ENCODE measurements at regions not wholly inside any gene's neighbourhood (a gene's known extent, or its start where the extent isn't known, plus 50 kb on each side); places are given as distances from the start of the nearest gene placed in this dataset.

GRCh38 chr21:38716942-38717341 is 88.8 kb upstream of the ETS2 start:
- Histone ChIP-seq H3K4me2 (ENCODE audit: low read length) (no peak overlapping the region), H3K4me1 (ENCODE audit: control insufficient read depth, low read length) (no peaks in the 10 kb centered on the region), H3K4me3 (ENCODE audit: low read length) (no peak overlapping the region), H3K9me2 (replicated peaks; ENCODE audit: control insufficient read depth, low read length) (no peaks in the 10 kb centered on the region), H3K27ac (ENCODE audit: low read depth, low read length) (no peak overlapping the region), H3K9me3 (ENCODE audit: control insufficient read depth, insufficient read depth, low read length) (no peaks in the 10 kb centered on the region), H3K27me3 (ENCODE audit: control insufficient read depth, low read length) (peaks cover 13% of the 10 kb centered on the region), H4K20me1 (ENCODE audit: control insufficient read depth, insufficient read depth, low read depth, low read length) (no peaks in the 10 kb centered on the region), H3F3A (ENCODE audit: control insufficient read depth, insufficient read depth) (no peaks in the 10 kb centered on the region), H3K36me3 (ENCODE audit: control insufficient read depth, low read length) (no peaks in the 10 kb centered on the region), H3K79me2 (ENCODE audit: control insufficient read depth, low read length) (no peaks in the 10 kb centered on the region)
- TF ChIP-seq EZH2phosphoT487 (IDR thresholded peaks at IDR 0.05; ENCODE audit: borderline replicate concordance, low read length): no peak
- no peak for TF ChIP-seq CTCF (IDR thresholded peaks at IDR 0.05; ENCODE audit: low read depth, low read length, poor library complexity, severe bottlenecking)

- H3K4me2 ChIP-seq (ENCODE audit: low read length): no peak overlapping the region
- peaks cover 9% of the 10 kb centered on the region for H3K27me3 ChIP-seq (ENCODE audit: control insufficient read depth, low read length)
- no peaks in the 10 kb centered on the region for H3K36me3 ChIP-seq (ENCODE audit: control insufficient read depth, low read length)
- no peaks in the 10 kb centered on the region for H4K20me1 ChIP-seq (ENCODE audit: control insufficient read depth, insufficient read depth, low read depth, low read length)
- H3K27ac ChIP-seq (ENCODE audit: low read depth, low read length): no peak overlapping the region
- H3K4me1 ChIP-seq (ENCODE audit: control insufficient read depth, low read length): no peaks in the 10 kb centered on the region
- no peaks in the 10 kb centered on the region for H3F3A ChIP-seq (ENCODE audit: control insufficient read depth, insufficient read depth)
- H3K9me2 ChIP-seq (replicated peaks; ENCODE audit: control insufficient read depth, low read length): no peaks in the 10 kb centered on the region
- no peaks in the 10 kb centered on the region for H3K79me2 ChIP-seq (ENCODE audit: control insufficient read depth, low read length)
- H3K4me3 ChIP-seq (ENCODE audit: low read length): no peak overlapping the region
- TF ChIP-seq CTCF (IDR thresholded peaks at IDR 0.05; ENCODE audit: low read depth, low read length, poor library complexity, severe bottlenecking): no peak
- TF ChIP-seq EZH2phosphoT487 (IDR thresholded peaks at IDR 0.05; ENCODE audit: borderline replicate concordance, low read length): no peak
- H3K9me3 ChIP-seq (ENCODE audit: control insufficient read depth, insufficient read depth, low read length): no peaks in the 10 kb centered on the region
These were observed 87.2 kb upstream of the ETS2 start for GRCh38 chr21:38718481-38718880.

GRCh38 chr21:38720074-38720473 is 85.7 kb upstream of the ETS2 start:
- Histone ChIP-seq H3K4me1 (ENCODE audit: control insufficient read depth, low read length) (no peaks in the 10 kb centered on the region), H3K36me3 (ENCODE audit: control insufficient read depth, low read length) (no peaks in the 10 kb centered on the region), H3K9me2 (replicated peaks; ENCODE audit: control insufficient read depth, low read length) (no peaks in the 10 kb centered on the region), H3K27me3 (ENCODE audit: control insufficient read depth, low read length) (peaks cover under 1% of the 10 kb centered on the region; the same call in 1 of the 2 replicates), H3K27ac (ENCODE audit: low read depth, low read length) (no peak overlapping the region), H3K4me2 (ENCODE audit: low read length) (no peak overlapping the region), H3K79me2 (ENCODE audit: control insufficient read depth, low read length) (no peaks in the 10 kb centered on the region), H3K4me3 (ENCODE audit: low read length) (no peak overlapping the region), H4K20me1 (ENCODE audit: control insufficient read depth, insufficient read depth, low read depth, low read length) (no peaks in the 10 kb centered on the region), H3F3A (ENCODE audit: control insufficient read depth, insufficient read depth) (no peaks in the 10 kb centered on the region), H3K9me3 (ENCODE audit: control insufficient read depth, insufficient read depth, low read length) (peaks cover 4% of the 10 kb centered on the region)
- TF ChIP-seq CTCF (IDR thresholded peaks at IDR 0.05; ENCODE audit: low read depth, low read length, poor library complexity, severe bottlenecking): no peak

GRCh38 chr21:38721055-38721454 is 84.7 kb upstream of the ETS2 start:
- no peaks in the 10 kb centered on the region for H3K36me3 ChIP-seq (ENCODE audit: control insufficient read depth, low read length)
- no peaks in the 10 kb centered on the region for H3K79me2 ChIP-seq (ENCODE audit: control insufficient read depth, low read length)
- H3K4me3 ChIP-seq (ENCODE audit: low read length): no peak overlapping the region
- no peak overlapping the region for H3K27ac ChIP-seq (ENCODE audit: low read depth, low read length)
- no peaks in the 10 kb centered on the region for H3K27me3 ChIP-seq (ENCODE audit: control insufficient read depth, low read length)
- H4K20me1 ChIP-seq (ENCODE audit: control insufficient read depth, insufficient read depth, low read depth, low read length): no peaks in the 10 kb centered on the region
- no peak overlapping the region for H3K4me2 ChIP-seq (ENCODE audit: low read length)
- H3K9me3 ChIP-seq (ENCODE audit: control insufficient read depth, insufficient read depth, low read length): peaks cover 10% of the 10 kb centered on the region
- TF ChIP-seq CTCF (IDR thresholded peaks at IDR 0.05; ENCODE audit: low read depth, low read length, poor library complexity, severe bottlenecking) (no peak), EZH2phosphoT487 (IDR thresholded peaks at IDR 0.05; ENCODE audit: borderline replicate concordance, low read length) (no peak)
- H3K4me1 ChIP-seq (ENCODE audit: control insufficient read depth, low read length): no peaks in the 10 kb centered on the region
- no peaks in the 10 kb centered on the region for H3F3A ChIP-seq (ENCODE audit: control insufficient read depth, insufficient read depth)
- no peaks in the 10 kb centered on the region for H3K9me2 ChIP-seq (replicated peaks; ENCODE audit: control insufficient read depth, low read length)

Measured in DOHH2 (cell line).